ENCODE measurements at regions not wholly inside any gene's neighbourhood (a gene's known extent, or its start where the extent isn't known, plus 50 kb on each side); places are given as distances from the start of the nearest gene placed in this dataset.

- H3K4me1 Mint-ChIP-seq, result no peaks in the 10 kb centered on the region
- H3K4me3 ChIP-seq (ENCODE audit: low read length), result no peak overlapping the region
- H3K27me3 ChIP-seq (ENCODE audit: control insufficient read depth, insufficient read depth, low read length), result no peaks in the 10 kb centered on the region
- peaks cover 0 to 14% of the 10 kb centered on the region in 2 donors for H3K27me3 Mint-ChIP-seq (ENCODE audit: low read depth in 2 of 2)
- H3K4me1 ChIP-seq (ENCODE audit: control insufficient read depth, insufficient read depth, low read length), result no peaks in the 10 kb centered on the region
- H3K36me3 ChIP-seq (ENCODE audit: control insufficient read depth, insufficient read depth, low read length), result no peaks in the 10 kb centered on the region
- WGBS (ENCODE audit: insufficient coverage), result 83% methylated on average over 10 of the region's 10 CpGs
- H3K9me3 ChIP-seq (ENCODE audit: control insufficient read depth, insufficient read depth, low read length), result no peaks in the 10 kb centered on the region
- H3K4me3 Mint-ChIP-seq, result no peak overlapping the region
- TF ChIP-seq CTCF (IDR thresholded peaks at IDR 0.05), result no peak
- H3K9me3 Mint-ChIP-seq, result no peaks in the 10 kb centered on the region
- H3K36me3 Mint-ChIP-seq, result no peaks in the 10 kb centered on the region
- DNase-seq (no peak), ATAC-seq (no peak)
- H3K27ac Mint-ChIP-seq, result no peak overlapping the region
- H3K27ac ChIP-seq (ENCODE audit: low read length), result no peak overlapping the region
- intact Hi-C loops (cut with micrococcal nuclease), result no loop called here
Measured at GRCh38 chr3:182726258-182727142, 66.8 kb upstream of the ATP11B start.

GRCh38 chr3:182728238-182728637, 65.1 kb upstream of the ATP11B start:
- Histone ChIP-seq H3K9me3 (ENCODE audit: control insufficient read depth, insufficient read depth, low read length) (no peaks in the 10 kb centered on the region), H3K36me3 (ENCODE audit: control insufficient read depth, insufficient read depth, low read length) (no peaks in the 10 kb centered on the region), H3K27me3 (ENCODE audit: control insufficient read depth, insufficient read depth, low read length) (no peaks in the 10 kb centered on the region), H3K4me1 (ENCODE audit: control insufficient read depth, insufficient read depth, low read length) (no peaks in the 10 kb centered on the region), H3K27ac (ENCODE audit: low read length) (no peak overlapping the region), H3K4me3 (ENCODE audit: low read length) (no peak overlapping the region)
- no peak for TF ChIP-seq CTCF (IDR thresholded peaks at IDR 0.05)
- Mint-ChIP-seq H3K36me3 (no peaks in the 10 kb centered on the region), H3K27ac (no peak overlapping the region), H3K4me3 (no peak overlapping the region), H3K9me3 (no peaks in the 10 kb centered on the region), H3K27me3 (ENCODE audit: low read depth in 2 of 2) (peaks cover 0 to 14% of the 10 kb centered on the region in 2 donors), H3K4me1 (no peaks in the 10 kb centered on the region)
- ATAC-seq (no peak), DNase-seq (no peak)
- intact Hi-C loops (cut with micrococcal nuclease), result no loop called here
- WGBS (ENCODE audit: insufficient coverage), result 100% methylated on average over 1 of the region's 3 CpGs

GRCh38 chr3:182729903-182730674, 63.2 kb upstream of the ATP11B start:
- intact Hi-C loops (cut with micrococcal nuclease), result no loop called here
- Histone ChIP-seq H3K27ac (ENCODE audit: low read length) (no peak overlapping the region), H3K9me3 (ENCODE audit: control insufficient read depth, insufficient read depth, low read length) (no peaks in the 10 kb centered on the region)

More at GRCh38 chr3:182729903-182730674, 63.2 kb upstream of the ATP11B start:
- 73% methylated on average over 15 of the region's 19 CpGs for WGBS (ENCODE audit: insufficient coverage)
- no peaks in the 10 kb centered on the region for H3K27me3 ChIP-seq (ENCODE audit: control insufficient read depth, insufficient read depth, low read length)
- no peak for ATAC-seq
- H3K4me3 ChIP-seq (ENCODE audit: low read length), result no peak overlapping the region
- H3K4me1 Mint-ChIP-seq, result no peaks in the 10 kb centered on the region
- H3K36me3 Mint-ChIP-seq, result no peaks in the 10 kb centered on the region
- H3K9me3 Mint-ChIP-seq, result no peaks in the 10 kb centered on the region
- TF ChIP-seq CTCF (IDR thresholded peaks at IDR 0.05), result no peak
- DNase-seq, result no peak
- no peaks in the 10 kb centered on the region for H3K4me1 ChIP-seq (ENCODE audit: control insufficient read depth, insufficient read depth, low read length)
- no peak overlapping the region for H3K4me3 Mint-ChIP-seq
- no peaks in the 10 kb centered on the region for H3K36me3 ChIP-seq (ENCODE audit: control insufficient read depth, insufficient read depth, low read length)
- peaks cover 0 to 22% of the 10 kb centered on the region in 2 donors for H3K27me3 Mint-ChIP-seq (ENCODE audit: low read depth in 2 of 2)
- no peak overlapping the region for H3K27ac Mint-ChIP-seq
